Right lobe of liver (tissue), 4 donors: ENCODE measurements at regions not wholly inside any gene's neighbourhood (a gene's known extent, or its start where the extent isn't known, plus 50 kb on each side); places are given as distances from the start of the nearest gene placed in this dataset.

Experiments
- POLR2A ChIP-seq: fragments of 450-650 bp; IDR thresholded peaks from one replicate; pipeline ENCODE4 v1.6.1; 2017; ENCODE audit warnings: antibody characterized with exemption, mild to moderate bottlenecking
- TF ChIP-seq, protein P1 (sequence below), 4 donors: fragments of 200-600 bp in 3 of 4; fragments of 450-650 bp in 1 of 4; IDR thresholded peaks; one replicate each; pipeline versions ENCODE4 v1.5.1 to v1.8.0; 2016 to 2022; ENCODE audit warnings: antibody characterized with exemption in 4 of 4, mild to moderate bottlenecking in 2 of 4
- donor health status: DM: no; HTN: no; CAD: no.
- donor health status: DM: no; HTN: no; CAD: no.
- donor health status: DM: no; HTN: yes; CAD: no.

DNA sequence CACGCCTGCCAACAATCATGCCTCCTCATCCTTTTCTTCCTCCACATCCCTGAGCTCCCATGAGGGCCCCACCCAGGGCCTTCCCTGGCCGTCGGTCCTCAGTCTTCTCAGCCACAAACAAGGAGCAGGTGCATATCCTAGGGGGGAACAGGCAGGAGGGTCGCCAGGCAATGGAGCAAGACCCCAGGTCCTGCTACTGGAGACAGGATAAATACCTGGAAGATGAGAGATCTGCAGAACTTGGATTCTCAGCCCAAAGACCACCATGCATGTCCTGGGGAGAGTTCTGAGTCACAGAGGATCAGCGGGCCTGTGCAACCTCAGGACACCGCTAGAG is 344.7 kb upstream of the TSHZ3 start:
- TF ChIP-seq, protein P1, sequence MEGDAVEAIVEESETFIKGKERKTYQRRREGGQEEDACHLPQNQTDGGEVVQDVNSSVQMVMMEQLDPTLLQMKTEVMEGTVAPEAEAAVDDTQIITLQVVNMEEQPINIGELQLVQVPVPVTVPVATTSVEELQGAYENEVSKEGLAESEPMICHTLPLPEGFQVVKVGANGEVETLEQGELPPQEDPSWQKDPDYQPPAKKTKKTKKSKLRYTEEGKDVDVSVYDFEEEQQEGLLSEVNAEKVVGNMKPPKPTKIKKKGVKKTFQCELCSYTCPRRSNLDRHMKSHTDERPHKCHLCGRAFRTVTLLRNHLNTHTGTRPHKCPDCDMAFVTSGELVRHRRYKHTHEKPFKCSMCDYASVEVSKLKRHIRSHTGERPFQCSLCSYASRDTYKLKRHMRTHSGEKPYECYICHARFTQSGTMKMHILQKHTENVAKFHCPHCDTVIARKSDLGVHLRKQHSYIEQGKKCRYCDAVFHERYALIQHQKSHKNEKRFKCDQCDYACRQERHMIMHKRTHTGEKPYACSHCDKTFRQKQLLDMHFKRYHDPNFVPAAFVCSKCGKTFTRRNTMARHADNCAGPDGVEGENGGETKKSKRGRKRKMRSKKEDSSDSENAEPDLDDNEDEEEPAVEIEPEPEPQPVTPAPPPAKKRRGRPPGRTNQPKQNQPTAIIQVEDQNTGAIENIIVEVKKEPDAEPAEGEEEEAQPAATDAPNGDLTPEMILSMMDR (IDR thresholded peaks at IDR 0.05), result no peak
- no peak for TF ChIP-seq POLR2A
